Osteoblast (primary cell): ENCODE measurements at regions not wholly inside any gene's neighbourhood (a gene's known extent, or its start where the extent isn't known, plus 50 kb on each side); places are given as distances from the start of the nearest gene placed in this dataset.

Experiments
- DNase-seq: peaks from one replicate; pipeline ENCODE4 v3.0.0; 2011; ENCODE audit warnings: low spot score, mixed read lengths; ENCODE audit not compliant: insufficient read length; ENCODE audit errors: missing footprints
- H2AFZ ChIP-seq: 2 replicates; pipeline ENCODE4 v1.6.0; 2011; ENCODE audit warnings: mild to moderate bottlenecking, low read length
- H3K27ac ChIP-seq: 2 replicates; pipeline ENCODE4 v1.5.1; 2011; ENCODE audit warnings: mild to moderate bottlenecking, low read depth, low read length, moderate library complexity
- H3K27me3 ChIP-seq: 2 replicates; pipeline ENCODE4 v1.6.0; 2012; ENCODE audit warnings: mild to moderate bottlenecking, control low read depth, inconsistent platforms, low read length, moderate library complexity; ENCODE audit not compliant: insufficient read depth
- H3K36me3 ChIP-seq: 2 replicates; pipeline ENCODE4 v1.5.1; 2011; ENCODE audit warnings: mild to moderate bottlenecking, low read length, control low read depth, moderate library complexity; ENCODE audit not compliant: insufficient read depth
- H3K4me1 ChIP-seq: 2 replicates; pipeline ENCODE4 v1.5.1; 2011; ENCODE audit warnings: mild to moderate bottlenecking, low read length, control low read depth, moderate library complexity; ENCODE audit not compliant: insufficient read depth
- H3K4me2 ChIP-seq: 2 replicates; pipeline ENCODE4 v1.6.0; 2011; ENCODE audit warnings: mild to moderate bottlenecking, low read length; ENCODE audit not compliant: insufficient read depth
- H3K4me3 ChIP-seq: fragments of 200-600 bp; sonication (generic); 3 replicates; pipeline ENCODE4 v1.5.1; 2012; ENCODE audit warnings: mild to moderate bottlenecking, low read length, inconsistent platforms; ENCODE audit not compliant: insufficient read depth
- H3K79me2 ChIP-seq: 2 replicates; pipeline ENCODE4 v1.6.0; 2012; ENCODE audit warnings: mild to moderate bottlenecking, low read length, control low read depth, inconsistent platforms; ENCODE audit not compliant: insufficient read depth
- H3K9me3 ChIP-seq: 2 replicates; pipeline ENCODE4 v1.5.1; 2011; ENCODE audit warnings: low read depth, low read length, control low read depth
- H4K20me1 ChIP-seq: 2 replicates; pipeline ENCODE4 v1.6.0; 2012; ENCODE audit warnings: mild to moderate bottlenecking, low read length, control low read depth; ENCODE audit not compliant: insufficient read depth
- CTCF ChIP-seq: IDR thresholded peaks from 2 replicates; pipeline ENCODE4 v1.5.1; 2011; ENCODE audit warnings: mild to moderate bottlenecking, low read depth, low read length, moderate library complexity; ENCODE audit errors: extremely low read depth

- TF ChIP-seq CTCF: no peak
Measured at GRCh38 chr12:89253488-89253887, 98.8 kb downstream of the DUSP6 start.

GRCh38 chr12:89252284-89252683 is 100.0 kb downstream of the DUSP6 start:
- H3K4me2 ChIP-seq: no peak overlapping the region
- H3K27ac ChIP-seq: no peak overlapping the region
- H3K4me1 ChIP-seq: peaks cover 3% of the 10 kb centered on the region
- no peaks in the 10 kb centered on the region for H3K36me3 ChIP-seq
- H3K4me3 ChIP-seq: no peak overlapping the region
- H3K9me3 ChIP-seq: no peaks in the 10 kb centered on the region
- no peak for TF ChIP-seq CTCF
- H4K20me1 ChIP-seq: no peaks in the 10 kb centered on the region
- H2AFZ ChIP-seq: no peak overlapping the region
- no peaks in the 10 kb centered on the region for H3K27me3 ChIP-seq
- DNase-seq: no peak
- H3K79me2 ChIP-seq: no peaks in the 10 kb centered on the region

More at GRCh38 chr12:89253488-89253887, 98.8 kb downstream of the DUSP6 start:
- no peaks in the 10 kb centered on the region for H3K4me1 ChIP-seq
- H4K20me1 ChIP-seq: no peaks in the 10 kb centered on the region
- H3K36me3 ChIP-seq: no peaks in the 10 kb centered on the region
- no peaks in the 10 kb centered on the region for H3K9me3 ChIP-seq
- H2AFZ ChIP-seq: no peak overlapping the region
- H3K4me3 ChIP-seq: no peak overlapping the region
- H3K79me2 ChIP-seq: no peaks in the 10 kb centered on the region
- no peaks in the 10 kb centered on the region for H3K27me3 ChIP-seq
- no peak overlapping the region for H3K4me2 ChIP-seq
- DNase-seq: no peak
- H3K27ac ChIP-seq: no peak overlapping the region

GRCh38 chr12:89251342-89252271 is 100.7 kb downstream of the DUSP6 start:
- Histone ChIP-seq H3K4me3 (no peak overlapping the region), H3K36me3 (no peaks in the 10 kb centered on the region), H3K4me2 (no peak overlapping the region), H3K27me3 (no peaks in the 10 kb centered on the region), H3K4me1 (peaks cover 3% of the 10 kb centered on the region), H4K20me1 (no peaks in the 10 kb centered on the region), H3K9me3 (no peaks in the 10 kb centered on the region), H3K27ac (no peak overlapping the region), H2AFZ (no peak overlapping the region), H3K79me2 (no peaks in the 10 kb centered on the region)
- no peak for DNase-seq
- TF ChIP-seq CTCF: no peak

GRCh38 chr12:89250636-89251035 is 101.7 kb downstream of the DUSP6 start:
- DNase-seq: no peak
- Histone ChIP-seq H4K20me1 (no peaks in the 10 kb centered on the region), H3K9me3 (no peaks in the 10 kb centered on the region), H3K27me3 (no peaks in the 10 kb centered on the region), H3K27ac (no peak overlapping the region), H3K4me1 (peaks cover 3% of the 10 kb centered on the region), H2AFZ (no peak overlapping the region), H3K79me2 (no peaks in the 10 kb centered on the region), H3K4me3 (no peak overlapping the region), H3K4me2 (no peak overlapping the region), H3K36me3 (no peaks in the 10 kb centered on the region)
- TF ChIP-seq CTCF: no peak
